K562 (cell line): ENCODE measurements at regions not wholly inside any gene's neighbourhood (a gene's known extent, or its start where the extent isn't known, plus 50 kb on each side); places are given as distances from the start of the nearest gene placed in this dataset.

ENCODE experiments used
- CEBPG ChIP-seq, 3 experiments: fragments of 200-800 bp in 1 of 3; sonication (Bioruptor generic) in 1 of 3; sonication (generic) in 1 of 3; formaldehyde crosslinking in 1 of 3; IDR thresholded peaks in 2 of 3; conservative IDR thresholded peaks in 1 of 3; 2 replicates each; pipeline versions ENCODE4 v1.6.1 to v1.8.0; 2016 to 2022; ENCODE audit warnings: missing compliant biosample characterization in 2 of 3, missing genetic modification characterization in 2 of 3, mild to moderate bottlenecking in 1 of 3, missing genetic modification reagents in 1 of 3
- FOXJ2 ChIP-seq: fragments of 200-800 bp; sonication (Bioruptor generic); IDR thresholded peaks from 2 replicates; pipeline ENCODE4 v1.6.1; 2016; ENCODE audit warnings: missing genetic modification characterization, missing compliant biosample characterization
- SMAD1 ChIP-seq: fragments of 150-350 bp; IDR thresholded peaks from 2 replicates; pipeline ENCODE4 v1.6.1; 2014; ENCODE audit warnings: low read length, low read depth; ENCODE audit not compliant: partially characterized antibody

DNA sequence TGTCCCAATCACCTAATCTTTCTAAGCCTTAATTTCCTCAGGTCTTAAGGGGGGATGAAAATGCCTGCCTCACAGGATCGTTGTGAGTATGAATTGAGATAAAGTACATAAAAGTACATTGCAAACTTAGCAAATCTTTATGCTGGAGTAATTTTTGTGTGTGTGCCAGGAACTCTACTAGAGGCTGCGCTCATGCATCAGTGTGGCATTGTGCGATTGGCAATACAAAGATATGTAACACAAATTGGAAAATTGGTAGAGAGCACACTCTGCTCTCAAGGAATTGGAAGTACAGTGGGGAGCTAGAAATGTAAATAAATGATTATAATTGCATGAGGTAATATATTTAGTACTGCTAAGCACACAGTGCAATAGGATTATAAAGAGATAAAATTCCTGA, 398.3 kb downstream of the DUSP10 start:
- TF ChIP-seq SMAD1, result no peak
- no peak for TF ChIP-seq FOXJ2 (tag)
- TF ChIP-seq CEBPG (CRISPR knock-in tag; IDR thresholded peaks at IDR 0.05), result no peak
- TF ChIP-seq CEBPG (tag; conservative IDR thresholded peaks at IDR 0.05 in 1 of 2, IDR thresholded peaks at IDR 0.05 in 1 of 2), result no peak
